Keratinocyte (primary cell): ENCODE measurements at regions not wholly inside any gene's neighbourhood (a gene's known extent, or its start where the extent isn't known, plus 50 kb on each side); places are given as distances from the start of the nearest gene placed in this dataset.

Source experiments
- CTCF ChIP-seq, 3 experiments: IDR thresholded peaks in 1 of 3; conservative IDR thresholded peaks in 1 of 3; optimal IDR thresholded peaks in 1 of 3; 2 replicates in 2 of 3; 3 replicates in 1 of 3; pipeline versions ENCODE3 to v1.5.1; 2011; ENCODE audit warnings: low read length in 3 of 3, mild to moderate bottlenecking in 3 of 3, moderate library complexity in 2 of 3, control low read depth in 1 of 3, inconsistent platforms in 1 of 3; ENCODE audit not compliant: insufficient read depth in 2 of 3; ENCODE audit errors: extremely low read depth in 1 of 3
- EZH2 ChIP-seq: IDR thresholded peaks from one replicate; pipeline ENCODE4 v1.6.1; 2012; ENCODE audit warnings: inconsistent platforms, mild to moderate bottlenecking, low read length, moderate library complexity

DNA sequence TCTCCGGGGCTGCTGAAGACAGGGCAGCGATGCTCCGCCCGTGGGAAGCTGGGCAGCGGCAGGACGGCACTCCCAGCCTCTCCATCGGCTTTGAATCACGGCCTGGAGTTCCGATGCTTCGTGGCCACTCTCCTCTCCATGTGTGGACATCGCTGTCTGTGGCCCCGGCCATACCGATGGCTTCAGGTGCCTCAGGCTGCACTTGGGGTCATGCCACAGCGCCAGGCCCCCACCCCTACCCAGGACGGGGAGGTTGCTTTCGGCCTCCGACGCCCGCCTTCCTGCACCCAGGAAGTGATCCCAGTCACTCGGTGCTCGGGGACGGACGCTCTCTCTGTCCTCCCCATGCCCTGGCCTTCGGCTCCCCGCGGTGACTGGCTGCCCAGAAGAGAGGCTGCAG is 180.7 kb downstream of the BANP start:
- no peak for TF ChIP-seq CTCF (optimal IDR thresholded peaks at IDR 0.05 in 1 of 3, IDR thresholded peaks at IDR 0.05 in 1 of 3, conservative IDR thresholded peaks at IDR 0.05 in 1 of 3; ENCODE audit: extremely low read depth in 1 of 3, insufficient read depth in 2 of 3, low read length in 3 of 3)
- no peak for TF ChIP-seq EZH2
